ENCODE measurements at regions not wholly inside any gene's neighbourhood (a gene's known extent, or its start where the extent isn't known, plus 50 kb on each side); places are given as distances from the start of the nearest gene placed in this dataset.

DNA sequence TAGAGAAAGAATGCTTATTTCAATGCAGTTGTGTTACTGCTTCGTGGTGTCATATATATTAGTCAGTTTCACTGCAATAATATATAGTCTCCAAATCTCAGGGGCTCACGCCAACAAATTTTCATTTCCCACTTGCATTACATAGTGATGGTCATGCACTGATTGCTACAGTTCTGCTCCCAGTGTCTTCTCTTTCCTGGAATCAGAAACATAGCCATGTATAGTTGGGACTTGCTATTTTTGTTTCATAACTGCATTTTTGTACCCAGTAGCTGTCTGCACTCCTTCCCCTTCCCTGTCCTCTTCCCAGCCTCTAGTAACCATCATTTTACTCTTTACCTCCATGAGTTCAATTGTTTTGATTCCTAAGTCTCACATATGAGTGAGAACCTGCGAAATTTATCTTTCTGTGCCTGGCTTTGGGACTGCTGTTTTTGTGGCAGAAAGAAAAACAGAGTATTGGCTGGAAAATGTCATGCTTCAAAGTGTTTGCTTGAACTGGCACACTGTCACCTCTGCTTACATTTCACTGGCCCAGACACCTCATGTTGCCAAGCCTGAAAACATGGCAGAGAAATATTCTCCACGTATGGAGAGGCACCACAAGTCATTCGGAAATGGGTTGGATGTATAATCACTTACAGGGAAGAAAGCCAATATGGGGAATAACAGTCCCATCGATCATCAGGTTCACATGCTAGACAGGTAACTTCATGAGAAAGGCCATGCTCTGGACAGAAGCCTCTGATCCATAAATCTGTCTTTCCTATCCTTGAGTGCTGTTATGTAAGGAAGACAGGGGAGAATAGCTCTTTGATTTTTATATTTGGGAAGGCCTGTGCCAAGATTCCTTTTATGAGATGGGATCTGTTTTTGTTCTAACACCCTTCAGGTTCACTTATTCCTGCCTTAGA, 60.4 kb upstream of the BACH1 start:
- intact Hi-C loops (cut with micrococcal nuclease) = no loop called here
- no peaks in the 10 kb centered on the region for H3K9me2 ChIP-seq (ENCODE audit: insufficient read depth)
- no peaks in the 10 kb centered on the region for H3K4me1 ChIP-seq (ENCODE audit: control insufficient read depth in 1 of 2, insufficient read depth in 2 of 2, low read length in 2 of 2)
- H3K36me3 ChIP-seq (ENCODE audit: control insufficient read depth in 1 of 2, insufficient read depth in 2 of 2, low read length in 2 of 2) = no peaks in the 10 kb centered on the region
- TF ChIP-seq SP1 (IDR thresholded peaks at IDR 0.05; ENCODE audit: low read depth) (no peak), YY1 (IDR thresholded peaks at IDR 0.05; ENCODE audit: extremely low read depth, insufficient replicate concordance, low read depth, low read length) (no peak), POLR2AphosphoS5 (IDR thresholded peaks at IDR 0.05; ENCODE audit: low read depth, low read length) (no peak), ZNF274 (IDR thresholded peaks at IDR 0.05; ENCODE audit: low read depth, low read length) (no peak), CEBPB (IDR thresholded peaks at IDR 0.05; ENCODE audit: low read depth) (no peak), EZH2 (IDR thresholded peaks at IDR 0.05) (no peak), EGR1 (IDR thresholded peaks at IDR 0.05; ENCODE audit: low read depth) (no peak), FOSL1 (IDR thresholded peaks at IDR 0.05; ENCODE audit: low read depth) (no peak), ZFX (IDR thresholded peaks at IDR 0.05) (no peak), SRF (IDR thresholded peaks at IDR 0.05; ENCODE audit: low read depth) (no peak), RAD21 (IDR thresholded peaks at IDR 0.05; ENCODE audit: low read depth) (no peak), JUND (IDR thresholded peaks at IDR 0.05) (no peak), CBX3 (IDR thresholded peaks at IDR 0.05; ENCODE audit: low read depth) (no peak), SIN3A (IDR thresholded peaks at IDR 0.05; ENCODE audit: low read depth) (no peak)
- TF ChIP-seq, protein P1, sequence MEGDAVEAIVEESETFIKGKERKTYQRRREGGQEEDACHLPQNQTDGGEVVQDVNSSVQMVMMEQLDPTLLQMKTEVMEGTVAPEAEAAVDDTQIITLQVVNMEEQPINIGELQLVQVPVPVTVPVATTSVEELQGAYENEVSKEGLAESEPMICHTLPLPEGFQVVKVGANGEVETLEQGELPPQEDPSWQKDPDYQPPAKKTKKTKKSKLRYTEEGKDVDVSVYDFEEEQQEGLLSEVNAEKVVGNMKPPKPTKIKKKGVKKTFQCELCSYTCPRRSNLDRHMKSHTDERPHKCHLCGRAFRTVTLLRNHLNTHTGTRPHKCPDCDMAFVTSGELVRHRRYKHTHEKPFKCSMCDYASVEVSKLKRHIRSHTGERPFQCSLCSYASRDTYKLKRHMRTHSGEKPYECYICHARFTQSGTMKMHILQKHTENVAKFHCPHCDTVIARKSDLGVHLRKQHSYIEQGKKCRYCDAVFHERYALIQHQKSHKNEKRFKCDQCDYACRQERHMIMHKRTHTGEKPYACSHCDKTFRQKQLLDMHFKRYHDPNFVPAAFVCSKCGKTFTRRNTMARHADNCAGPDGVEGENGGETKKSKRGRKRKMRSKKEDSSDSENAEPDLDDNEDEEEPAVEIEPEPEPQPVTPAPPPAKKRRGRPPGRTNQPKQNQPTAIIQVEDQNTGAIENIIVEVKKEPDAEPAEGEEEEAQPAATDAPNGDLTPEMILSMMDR (IDR thresholded peaks at IDR 0.05 in 2 of 3, conservative IDR thresholded peaks at IDR 0.05 in 1 of 3; ENCODE audit: borderline replicate concordance in 1 of 3, insufficient read depth in 1 of 3, low read depth in 2 of 3, low read length in 2 of 3) = no peak
- TF ChIP-seq, protein P2, sequence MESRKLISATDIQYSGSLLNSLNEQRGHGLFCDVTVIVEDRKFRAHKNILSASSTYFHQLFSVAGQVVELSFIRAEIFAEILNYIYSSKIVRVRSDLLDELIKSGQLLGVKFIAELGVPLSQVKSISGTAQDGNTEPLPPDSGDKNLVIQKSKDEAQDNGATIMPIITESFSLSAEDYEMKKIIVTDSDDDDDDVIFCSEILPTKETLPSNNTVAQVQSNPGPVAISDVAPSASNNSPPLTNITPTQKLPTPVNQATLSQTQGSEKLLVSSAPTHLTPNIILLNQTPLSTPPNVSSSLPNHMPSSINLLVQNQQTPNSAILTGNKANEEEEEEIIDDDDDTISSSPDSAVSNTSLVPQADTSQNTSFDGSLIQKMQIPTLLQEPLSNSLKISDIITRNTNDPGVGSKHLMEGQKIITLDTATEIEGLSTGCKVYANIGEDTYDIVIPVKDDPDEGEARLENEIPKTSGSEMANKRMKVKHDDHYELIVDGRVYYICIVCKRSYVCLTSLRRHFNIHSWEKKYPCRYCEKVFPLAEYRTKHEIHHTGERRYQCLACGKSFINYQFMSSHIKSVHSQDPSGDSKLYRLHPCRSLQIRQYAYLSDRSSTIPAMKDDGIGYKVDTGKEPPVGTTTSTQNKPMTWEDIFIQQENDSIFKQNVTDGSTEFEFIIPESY (IDR thresholded peaks at IDR 0.05; ENCODE audit: extremely low read depth, insufficient replicate concordance, low read length) = no peak
- TF ChIP-seq, protein P3, sequence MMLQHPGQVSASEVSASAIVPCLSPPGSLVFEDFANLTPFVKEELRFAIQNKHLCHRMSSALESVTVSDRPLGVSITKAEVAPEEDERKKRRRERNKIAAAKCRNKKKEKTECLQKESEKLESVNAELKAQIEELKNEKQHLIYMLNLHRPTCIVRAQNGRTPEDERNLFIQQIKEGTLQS (IDR thresholded peaks at IDR 0.05) = no peak
- TF ChIP-seq, protein P4, sequence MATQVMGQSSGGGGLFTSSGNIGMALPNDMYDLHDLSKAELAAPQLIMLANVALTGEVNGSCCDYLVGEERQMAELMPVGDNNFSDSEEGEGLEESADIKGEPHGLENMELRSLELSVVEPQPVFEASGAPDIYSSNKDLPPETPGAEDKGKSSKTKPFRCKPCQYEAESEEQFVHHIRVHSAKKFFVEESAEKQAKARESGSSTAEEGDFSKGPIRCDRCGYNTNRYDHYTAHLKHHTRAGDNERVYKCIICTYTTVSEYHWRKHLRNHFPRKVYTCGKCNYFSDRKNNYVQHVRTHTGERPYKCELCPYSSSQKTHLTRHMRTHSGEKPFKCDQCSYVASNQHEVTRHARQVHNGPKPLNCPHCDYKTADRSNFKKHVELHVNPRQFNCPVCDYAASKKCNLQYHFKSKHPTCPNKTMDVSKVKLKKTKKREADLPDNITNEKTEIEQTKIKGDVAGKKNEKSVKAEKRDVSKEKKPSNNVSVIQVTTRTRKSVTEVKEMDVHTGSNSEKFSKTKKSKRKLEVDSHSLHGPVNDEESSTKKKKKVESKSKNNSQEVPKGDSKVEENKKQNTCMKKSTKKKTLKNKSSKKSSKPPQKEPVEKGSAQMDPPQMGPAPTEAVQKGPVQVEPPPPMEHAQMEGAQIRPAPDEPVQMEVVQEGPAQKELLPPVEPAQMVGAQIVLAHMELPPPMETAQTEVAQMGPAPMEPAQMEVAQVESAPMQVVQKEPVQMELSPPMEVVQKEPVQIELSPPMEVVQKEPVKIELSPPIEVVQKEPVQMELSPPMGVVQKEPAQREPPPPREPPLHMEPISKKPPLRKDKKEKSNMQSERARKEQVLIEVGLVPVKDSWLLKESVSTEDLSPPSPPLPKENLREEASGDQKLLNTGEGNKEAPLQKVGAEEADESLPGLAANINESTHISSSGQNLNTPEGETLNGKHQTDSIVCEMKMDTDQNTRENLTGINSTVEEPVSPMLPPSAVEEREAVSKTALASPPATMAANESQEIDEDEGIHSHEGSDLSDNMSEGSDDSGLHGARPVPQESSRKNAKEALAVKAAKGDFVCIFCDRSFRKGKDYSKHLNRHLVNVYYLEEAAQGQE (IDR thresholded peaks at IDR 0.05; ENCODE audit: low read depth) = no peak
- DNase-seq (ENCODE audit: low read depth, low spot score) (no peak), ATAC-seq (no peak)
- H3K9me3 ChIP-seq (ENCODE audit: control insufficient read depth in 1 of 2, insufficient read depth in 1 of 2, low read depth in 1 of 2, low read length in 2 of 2) = no peaks in the 10 kb centered on the region
- POLR2A ChIA-PET = interaction anchor here (0.5 kb wide), 1 partner anchor 75 kb away, joined by 5 read pairs; no protein-coding TSS in a partner anchor
- BruUV-seq (replicated peaks) = no TSS peak
- H3K9ac ChIP-seq (ENCODE audit: low read length) = no peak overlapping the region
- no peak overlapping the region for H3K4me3 ChIP-seq (replicated peaks in 1 of 2; ENCODE audit: low read depth in 1 of 2, low read length in 2 of 2)
- no peak overlapping the region for H3K27ac ChIP-seq (ENCODE audit: low read depth, low read length)
- H4K20me1 ChIP-seq (ENCODE audit: insufficient read depth) = no peaks in the 10 kb centered on the region
- no peaks in the 10 kb centered on the region for H3K27me3 ChIP-seq (ENCODE audit: insufficient read depth, low read length)
- CTCF ChIA-PET = no interaction called here
- RAD21 ChIA-PET (ENCODE audit: low non-redundant PET in 1 of 2, low total read pairs in 2 of 2, uncharacterized antibody in 2 of 2, unreplicated experiment in 2 of 2) = no interaction called here
- H3K79me2 ChIP-seq (ENCODE audit: insufficient read depth, low read length) = no peaks in the 10 kb centered on the region
- H2AFZ ChIP-seq (ENCODE audit: low read depth, low read length, poor library complexity, severe bottlenecking) = no peak overlapping the region
- H3K4me2 ChIP-seq (ENCODE audit: low read length) = no peak overlapping the region

Data from HCT116 (cell line).